Activated T-helper 1 cell treated with anti-CD3 and anti-CD28 coated beads, Interleukin-2, amount 50 U/mL, for 16 hours (primary cell): ENCODE measurements at regions not wholly inside any gene's neighbourhood (a gene's known extent, or its start where the extent isn't known, plus 50 kb on each side); places are given as distances from the start of the nearest gene placed in this dataset.

Source experiments
- DNase-seq, 2 donors: peaks; one replicate each; pipeline ENCODE4 v3.0.0-alpha.2; 2020; ENCODE audit warnings: low read depth in 1 of 2, low spot score in 1 of 2

- DNase-seq: no peak
Measured at GRCh38 chr3:18127174-18127858, 297.8 kb downstream of the SATB1 start.

GRCh38 chr3:18126772-18127171 lies 298.4 kb downstream of the SATB1 start:
- DNase-seq: no peak

- no peak for DNase-seq
Measured at GRCh38 chr3:18124501-18124900, 300.6 kb downstream of the SATB1 start.

GRCh38 chr3:18122264-18122663 lies 302.9 kb downstream of the SATB1 start:
- DNase-seq: no peak

- no peak for DNase-seq
Measured at GRCh38 chr3:18121020-18121419, 304.1 kb downstream of the SATB1 start.

- DNase-seq: no peak
Measured at GRCh38 chr3:18119866-18120265, 305.3 kb downstream of the SATB1 start.

GRCh38 chr3:18114894-18115293 lies 310.2 kb downstream of the SATB1 start:
- DNase-seq: no peak

- no peak for DNase-seq
Measured at GRCh38 chr3:18113417-18113816, 311.7 kb downstream of the SATB1 start.

GRCh38 chr3:18112674-18113375 lies 312.3 kb downstream of the SATB1 start:
- no peak for DNase-seq

- DNase-seq: no peak
Measured at GRCh38 chr3:18111796-18112232, 313.3 kb downstream of the SATB1 start.

GRCh38 chr3:18103591-18103990 lies 321.5 kb downstream of the SATB1 start:
- DNase-seq: no peak

GRCh38 chr3:18100121-18100520 lies 325.0 kb downstream of the SATB1 start:
- DNase-seq: no peak

- DNase-seq: no peak
Measured at GRCh38 chr3:18099611-18100010, 325.5 kb downstream of the SATB1 start.

GRCh38 chr3:18098960-18099587 lies 326.1 kb downstream of the SATB1 start:
- no peak for DNase-seq

GRCh38 chr3:18097989-18098388 lies 327.1 kb downstream of the SATB1 start:
- DNase-seq: no peak

GRCh38 chr3:18097473-18097872 lies 327.7 kb downstream of the SATB1 start:
- DNase-seq: no peak

GRCh38 chr3:18092726-18093125 lies 332.4 kb downstream of the SATB1 start:
- no peak for DNase-seq

GRCh38 chr3:18090377-18090776 lies 334.8 kb downstream of the SATB1 start:
- no peak for DNase-seq

GRCh38 chr3:18087988-18088387 lies 337.2 kb downstream of the SATB1 start:
- DNase-seq: no peak

- no peak for DNase-seq
Measured at GRCh38 chr3:18086760-18087159, 338.4 kb downstream of the SATB1 start.

- DNase-seq: no peak
Measured at GRCh38 chr3:18086078-18086477, 339.1 kb downstream of the SATB1 start.

GRCh38 chr3:18085429-18085828 lies 339.7 kb downstream of the SATB1 start:
- no peak for DNase-seq
